Karpas-422 (cell line): ENCODE measurements at regions not wholly inside any gene's neighbourhood (a gene's known extent, or its start where the extent isn't known, plus 50 kb on each side); places are given as distances from the start of the nearest gene placed in this dataset.

Experiments
- DNase-seq: peaks from one replicate; pipeline ENCODE4 v3.0.0-alpha.2; 2015
- H2AFZ ChIP-seq: fragments of 200-600 bp; sonication (generic); 2 replicates; pipeline ENCODE4 v1.6.1; 2014; ENCODE audit warnings: antibody characterized with exemption, low read length, mixed read lengths
- H3K27ac ChIP-seq: fragments of 200-600 bp; sonication (generic); 2 replicates; pipeline ENCODE4 v1.5.1; 2014; ENCODE audit warnings: mild to moderate bottlenecking, low read length, moderate library complexity
- H3K27me3 ChIP-seq: fragments of 200-600 bp; sonication (generic); 2 replicates; pipeline ENCODE4 v1.6.1; 2014; ENCODE audit warnings: low read length, mixed read lengths
- H3K36me3 ChIP-seq: fragments of 200-600 bp; sonication (generic); 2 replicates; pipeline ENCODE4 v1.6.1; 2014; ENCODE audit warnings: low read length, mixed read lengths; ENCODE audit not compliant: insufficient read depth
- H3K4me1 ChIP-seq: fragments of 200-600 bp; sonication (generic); 2 replicates; pipeline ENCODE4 v1.6.1; 2014; ENCODE audit warnings: mild to moderate bottlenecking, low read length, mixed read lengths
- H3K4me2 ChIP-seq: fragments of 200-600 bp; sonication (generic); 2 replicates; pipeline ENCODE4 v1.6.1; 2014; ENCODE audit warnings: low read length, low read depth, mild to moderate bottlenecking; ENCODE audit not compliant: poor library complexity, severe bottlenecking
- H3K4me3 ChIP-seq: fragments of 200-600 bp; sonication (generic); 2 replicates; pipeline ENCODE4 v1.5.1; 2014; ENCODE audit warnings: mild to moderate bottlenecking, antibody characterized with exemption, low read length, mixed read lengths
- H3K79me2 ChIP-seq: fragments of 200-600 bp; sonication (generic); 2 replicates; pipeline ENCODE4 v1.6.1; 2014; ENCODE audit warnings: mild to moderate bottlenecking, low read length, mixed read lengths
- H3K9ac ChIP-seq: fragments of 200-600 bp; sonication (generic); 2 replicates; pipeline ENCODE4 v1.6.0; 2014; ENCODE audit warnings: low read length
- H3K9me2 ChIP-seq: fragments of 200-600 bp; sonication (generic), shearing (Covaris generic); replicated peaks from 2 replicates; pipeline ENCODE4 v1.6.0; 2014; ENCODE audit warnings: mild to moderate bottlenecking, low read length, moderate library complexity; ENCODE audit not compliant: insufficient read depth
- H3K9me3 ChIP-seq: fragments of 300-700, 200-600 bp; sonication (generic); 2 replicates; pipeline ENCODE4 v1.6.1; 2014; ENCODE audit warnings: low read length, mixed read lengths
- H4K20me1 ChIP-seq: fragments of 200-600 bp; sonication (generic); 2 replicates; pipeline ENCODE4 v1.6.1; 2014; ENCODE audit warnings: mild to moderate bottlenecking, antibody characterized with exemption, low read length, low read depth; ENCODE audit not compliant: insufficient read depth

- no peaks in the 10 kb centered on the region for H3K9me2 ChIP-seq
- no peak overlapping the region for H3K9ac ChIP-seq
- no peaks in the 10 kb centered on the region for H3K4me1 ChIP-seq
- no peaks in the 10 kb centered on the region for H3K9me3 ChIP-seq
- H2AFZ ChIP-seq: no peak overlapping the region
- no peak overlapping the region for H3K4me2 ChIP-seq
- no peaks in the 10 kb centered on the region for H4K20me1 ChIP-seq
- DNase-seq: peak; percentile 29
- no peak overlapping the region for H3K27ac ChIP-seq
- H3K4me3 ChIP-seq: no peak overlapping the region
- H3K27me3 ChIP-seq: no peaks in the 10 kb centered on the region
- no peaks in the 10 kb centered on the region for H3K36me3 ChIP-seq
- H3K79me2 ChIP-seq: no peaks in the 10 kb centered on the region
Measured at GRCh38 chr7:21346297-21346696, 81.6 kb upstream of the SP4 start.

GRCh38 chr7:21352540-21353387 is 75.1 kb upstream of the SP4 start:
- Histone ChIP-seq H3K4me1 (peaks cover 32% of the 10 kb centered on the region), H3K36me3 (no peaks in the 10 kb centered on the region), H3K9ac (no peak overlapping the region), H2AFZ (no peak overlapping the region), H3K4me2 (peak overlapping the region; percentile 44), H3K9me2 (no peaks in the 10 kb centered on the region), H3K9me3 (no peaks in the 10 kb centered on the region), H4K20me1 (peaks cover 22% of the 10 kb centered on the region), H3K79me2 (no peaks in the 10 kb centered on the region), H3K27ac (no peak overlapping the region), H3K27me3 (no peaks in the 10 kb centered on the region), H3K4me3 (no peak overlapping the region)
- peak; percentile 91 for DNase-seq

- Histone ChIP-seq H3K79me2 (no peaks in the 10 kb centered on the region), H3K9ac (no peak overlapping the region), H3K27me3 (no peaks in the 10 kb centered on the region), H3K4me1 (peaks cover 32% of the 10 kb centered on the region), H3K9me3 (no peaks in the 10 kb centered on the region), H2AFZ (no peak overlapping the region), H4K20me1 (peaks cover 22% of the 10 kb centered on the region), H3K36me3 (no peaks in the 10 kb centered on the region), H3K4me2 (peak overlapping the region; percentile 36), H3K27ac (no peak overlapping the region), H3K4me3 (no peak overlapping the region), H3K9me2 (no peaks in the 10 kb centered on the region)
- no peak for DNase-seq
Measured at GRCh38 chr7:21353388-21353780, 74.5 kb upstream of the SP4 start.

GRCh38 chr7:21354284-21354683 is 73.6 kb upstream of the SP4 start:
- H3K9me3 ChIP-seq: no peaks in the 10 kb centered on the region
- no peak overlapping the region for H3K4me2 ChIP-seq
- H3K9ac ChIP-seq: no peak overlapping the region
- H3K79me2 ChIP-seq: no peaks in the 10 kb centered on the region
- DNase-seq: no peak
- no peak overlapping the region for H3K4me3 ChIP-seq
- peaks cover 22% of the 10 kb centered on the region for H4K20me1 ChIP-seq
- no peaks in the 10 kb centered on the region for H3K36me3 ChIP-seq
- H3K27me3 ChIP-seq: no peaks in the 10 kb centered on the region
- no peak overlapping the region for H3K27ac ChIP-seq
- H3K9me2 ChIP-seq: no peaks in the 10 kb centered on the region
- H2AFZ ChIP-seq: no peak overlapping the region
- peaks cover 32% of the 10 kb centered on the region for H3K4me1 ChIP-seq

- no peak overlapping the region for H3K9ac ChIP-seq
- no peaks in the 10 kb centered on the region for H3K9me2 ChIP-seq
- H2AFZ ChIP-seq: no peak overlapping the region
- no peak overlapping the region for H3K4me3 ChIP-seq
- peaks cover 32% of the 10 kb centered on the region for H3K4me1 ChIP-seq
- H3K27me3 ChIP-seq: no peaks in the 10 kb centered on the region
- DNase-seq: peak; percentile 85
- no peaks in the 10 kb centered on the region for H3K79me2 ChIP-seq
- peaks cover 22% of the 10 kb centered on the region for H4K20me1 ChIP-seq
- no peaks in the 10 kb centered on the region for H3K36me3 ChIP-seq
- no peak overlapping the region for H3K27ac ChIP-seq
- no peaks in the 10 kb centered on the region for H3K9me3 ChIP-seq
- no peak overlapping the region for H3K4me2 ChIP-seq
Measured at GRCh38 chr7:21355406-21355874, 72.4 kb upstream of the SP4 start.

- H3K4me3 ChIP-seq: no peak overlapping the region
- H2AFZ ChIP-seq: no peak overlapping the region
- H3K4me2 ChIP-seq: no peak overlapping the region
- H3K36me3 ChIP-seq: no peaks in the 10 kb centered on the region
- H3K9me2 ChIP-seq: no peaks in the 10 kb centered on the region
- no peaks in the 10 kb centered on the region for H3K9me3 ChIP-seq
- no peaks in the 10 kb centered on the region for H3K79me2 ChIP-seq
- H3K27ac ChIP-seq: no peak overlapping the region
- peaks cover 22% of the 10 kb centered on the region for H4K20me1 ChIP-seq
- H3K4me1 ChIP-seq: peaks cover 32% of the 10 kb centered on the region
- H3K9ac ChIP-seq: no peak overlapping the region
- DNase-seq: no peak
- no peaks in the 10 kb centered on the region for H3K27me3 ChIP-seq
Measured at GRCh38 chr7:21356616-21357015, 71.3 kb upstream of the SP4 start.

- Histone ChIP-seq H3K4me1 (peaks cover 26% of the 10 kb centered on the region), H2AFZ (no peak overlapping the region), H3K9me3 (no peaks in the 10 kb centered on the region), H4K20me1 (peaks cover 18% of the 10 kb centered on the region; the same call in 1 of the 2 replicates), H3K27ac (no peak overlapping the region), H3K36me3 (no peaks in the 10 kb centered on the region), H3K27me3 (no peaks in the 10 kb centered on the region), H3K4me3 (no peak overlapping the region), H3K79me2 (no peaks in the 10 kb centered on the region), H3K9me2 (no peaks in the 10 kb centered on the region), H3K9ac (no peak overlapping the region), H3K4me2 (no peak overlapping the region)
- no peak for DNase-seq
Measured at GRCh38 chr7:21357151-21358097, 70.5 kb upstream of the SP4 start.

GRCh38 chr7:21358648-21359047 is 69.2 kb upstream of the SP4 start:
- peaks cover 15% of the 10 kb centered on the region; the same call in 1 of the 2 replicates for H4K20me1 ChIP-seq
- no peaks in the 10 kb centered on the region for H3K36me3 ChIP-seq
- no peak for DNase-seq
- H3K9me3 ChIP-seq: no peaks in the 10 kb centered on the region
- no peak overlapping the region for H2AFZ ChIP-seq
- H3K27me3 ChIP-seq: no peaks in the 10 kb centered on the region
- H3K9ac ChIP-seq: no peak overlapping the region
- no peaks in the 10 kb centered on the region for H3K79me2 ChIP-seq
- peaks cover 14% of the 10 kb centered on the region for H3K4me1 ChIP-seq
- no peak overlapping the region for H3K4me2 ChIP-seq
- H3K4me3 ChIP-seq: no peak overlapping the region
- H3K9me2 ChIP-seq: no peaks in the 10 kb centered on the region
- no peak overlapping the region for H3K27ac ChIP-seq
